ENCODE measurements at regions not wholly inside any gene's neighbourhood (a gene's known extent, or its start where the extent isn't known, plus 50 kb on each side); places are given as distances from the start of the nearest gene placed in this dataset.
A peak's percentile ranks its signal among the peaks of the same experiment; 100 is the strongest.

GRCh38 chr9:86470326-86470725 lies 116.1 kb upstream of the TUT7 start:
- no peak overlapping the region for H3K4me3 Mint-ChIP-seq (ENCODE audit: unreplicated experiment)
- no peaks in the 10 kb centered on the region for H3K9me3 Mint-ChIP-seq (ENCODE audit: unreplicated experiment)
- no peaks in the 10 kb centered on the region for H3K4me1 ChIP-seq (ENCODE audit: insufficient read depth, low read length)
- no peaks in the 10 kb centered on the region for H3K9me3 ChIP-seq (ENCODE audit: insufficient read depth, low read depth, low read length)
- no peak overlapping the region for H3K4me2 ChIP-seq (ENCODE audit: low read length)
- H3K27me3 Mint-ChIP-seq (ENCODE audit: low read depth, unreplicated experiment) = peaks cover 2% of the 10 kb centered on the region
- H3K4me3 ChIP-seq (ENCODE audit: insufficient read depth, low read depth, low read length) = no peak overlapping the region
- no peaks in the 10 kb centered on the region for H3K4me1 Mint-ChIP-seq (ENCODE audit: low read depth, unreplicated experiment)
- no peak overlapping the region for H2AFZ ChIP-seq (ENCODE audit: low read depth, low read length)
- DNase-seq (ENCODE audit: low read depth) (peak; percentile 62), FAIRE-seq (no peak)
- no peak overlapping the region for H3K9ac ChIP-seq (ENCODE audit: low read length)
- no peak overlapping the region for H3K27ac Mint-ChIP-seq (ENCODE audit: unreplicated experiment)
- TF ChIP-seq EZH2 (IDR thresholded peaks at IDR 0.05; ENCODE audit: insufficient read depth, low read length) = no peak
- no peak for TF ChIP-seq CTCF (IDR thresholded peaks at IDR 0.05; ENCODE audit: insufficient read depth, low read depth, low read length)
- no peaks in the 10 kb centered on the region for H3K27me3 ChIP-seq (ENCODE audit: insufficient read depth, low read length)
- no peaks in the 10 kb centered on the region for H3K79me2 ChIP-seq (ENCODE audit: insufficient read depth, low read length)
- H3K36me3 Mint-ChIP-seq (ENCODE audit: low read depth, unreplicated experiment) = no peaks in the 10 kb centered on the region
- no peaks in the 10 kb centered on the region for H4K20me1 ChIP-seq (ENCODE audit: insufficient read depth, low read length)
- no peak overlapping the region for H3K27ac ChIP-seq (ENCODE audit: low read depth, low read length)
- no peaks in the 10 kb centered on the region for H3K36me3 ChIP-seq (ENCODE audit: insufficient read depth, low read length)

GRCh38 chr9:86469476-86470250 lies 115.5 kb upstream of the TUT7 start:
- Histone ChIP-seq H3K4me1 (ENCODE audit: insufficient read depth, low read length) (no peaks in the 10 kb centered on the region), H3K4me2 (ENCODE audit: low read length) (no peak overlapping the region), H3K9ac (ENCODE audit: low read length) (no peak overlapping the region), H2AFZ (ENCODE audit: low read depth, low read length) (no peak overlapping the region), H3K9me3 (ENCODE audit: insufficient read depth, low read depth, low read length) (no peaks in the 10 kb centered on the region), H3K27ac (ENCODE audit: low read depth, low read length) (no peak overlapping the region), H4K20me1 (ENCODE audit: insufficient read depth, low read length) (no peaks in the 10 kb centered on the region), H3K79me2 (ENCODE audit: insufficient read depth, low read length) (no peaks in the 10 kb centered on the region), H3K27me3 (ENCODE audit: insufficient read depth, low read length) (no peaks in the 10 kb centered on the region), H3K36me3 (ENCODE audit: insufficient read depth, low read length) (no peaks in the 10 kb centered on the region), H3K4me3 (ENCODE audit: insufficient read depth, low read depth, low read length) (no peak overlapping the region)
- Mint-ChIP-seq H3K27ac (ENCODE audit: unreplicated experiment) (no peak overlapping the region), H3K27me3 (ENCODE audit: low read depth, unreplicated experiment) (peaks cover 2% of the 10 kb centered on the region), H3K4me1 (ENCODE audit: low read depth, unreplicated experiment) (no peaks in the 10 kb centered on the region), H3K36me3 (ENCODE audit: low read depth, unreplicated experiment) (no peaks in the 10 kb centered on the region), H3K4me3 (ENCODE audit: unreplicated experiment) (no peak overlapping the region), H3K9me3 (ENCODE audit: unreplicated experiment) (no peaks in the 10 kb centered on the region)
- FAIRE-seq = no peak
- DNase-seq (ENCODE audit: low read depth) = peak; percentile 9
- no peak for TF ChIP-seq EZH2 (IDR thresholded peaks at IDR 0.05; ENCODE audit: insufficient read depth, low read length)
- no peak for TF ChIP-seq CTCF (IDR thresholded peaks at IDR 0.05; ENCODE audit: insufficient read depth, low read depth, low read length)

GRCh38 chr9:86464242-86464641 lies 110.0 kb upstream of the TUT7 start:
- Mint-ChIP-seq H3K27ac (ENCODE audit: unreplicated experiment) (no peak overlapping the region), H3K36me3 (ENCODE audit: low read depth, unreplicated experiment) (no peaks in the 10 kb centered on the region), H3K4me3 (ENCODE audit: unreplicated experiment) (no peak overlapping the region), H3K9me3 (ENCODE audit: unreplicated experiment) (no peaks in the 10 kb centered on the region), H3K27me3 (ENCODE audit: low read depth, unreplicated experiment) (peaks cover 10% of the 10 kb centered on the region), H3K4me1 (ENCODE audit: low read depth, unreplicated experiment) (no peaks in the 10 kb centered on the region)
- no peak overlapping the region for H3K27ac ChIP-seq (ENCODE audit: low read depth, low read length)
- TF ChIP-seq CTCF (IDR thresholded peaks at IDR 0.05; ENCODE audit: insufficient read depth, low read depth, low read length) = no peak
- no peak for TF ChIP-seq EZH2 (IDR thresholded peaks at IDR 0.05; ENCODE audit: insufficient read depth, low read length)
- H3K4me2 ChIP-seq (ENCODE audit: low read length) = no peak overlapping the region
- H3K79me2 ChIP-seq (ENCODE audit: insufficient read depth, low read length) = no peaks in the 10 kb centered on the region
- DNase-seq (ENCODE audit: low read depth) = no peak
- no peak for FAIRE-seq
- H3K36me3 ChIP-seq (ENCODE audit: insufficient read depth, low read length) = no peaks in the 10 kb centered on the region
- no peaks in the 10 kb centered on the region for H3K9me3 ChIP-seq (ENCODE audit: insufficient read depth, low read depth, low read length)
- H3K9ac ChIP-seq (ENCODE audit: low read length) = no peak overlapping the region
- H3K4me1 ChIP-seq (ENCODE audit: insufficient read depth, low read length) = no peaks in the 10 kb centered on the region
- no peaks in the 10 kb centered on the region for H4K20me1 ChIP-seq (ENCODE audit: insufficient read depth, low read length)
- H3K27me3 ChIP-seq (ENCODE audit: insufficient read depth, low read length) = no peaks in the 10 kb centered on the region
- H2AFZ ChIP-seq (ENCODE audit: low read depth, low read length) = no peak overlapping the region
- H3K4me3 ChIP-seq (ENCODE audit: insufficient read depth, low read depth, low read length) = no peak overlapping the region

All from astrocyte (in vitro differentiated cells and primary cell).